Coronary artery (tissue), 2 donors: ENCODE measurements at regions not wholly inside any gene's neighbourhood (a gene's known extent, or its start where the extent isn't known, plus 50 kb on each side); places are given as distances from the start of the nearest gene placed in this dataset.

Source experiments
- DNase-seq: peaks from one replicate; pipeline ENCODE4 v3.0.0-alpha.2; 2017; ENCODE audit warnings: low spot score
- H3K27ac ChIP-seq, 2 donors: fragments of 200-600 bp; sonication (generic); one replicate each; pipeline ENCODE4 v1.5.1; 2016 to 2019
- H3K4me3 ChIP-seq: fragments of 200-600 bp; sonication (generic); 2 replicates; pipeline ENCODE4 v1.5.1; 2016; ENCODE audit warnings: mild to moderate bottlenecking, moderate library complexity
- TF ChIP-seq, protein P1 (sequence below): fragments of 200-600 bp; sonication (generic); IDR thresholded peaks from one replicate; pipeline ENCODE4 v1.5.1; 2019; ENCODE audit warnings: antibody characterized with exemption

DNA sequence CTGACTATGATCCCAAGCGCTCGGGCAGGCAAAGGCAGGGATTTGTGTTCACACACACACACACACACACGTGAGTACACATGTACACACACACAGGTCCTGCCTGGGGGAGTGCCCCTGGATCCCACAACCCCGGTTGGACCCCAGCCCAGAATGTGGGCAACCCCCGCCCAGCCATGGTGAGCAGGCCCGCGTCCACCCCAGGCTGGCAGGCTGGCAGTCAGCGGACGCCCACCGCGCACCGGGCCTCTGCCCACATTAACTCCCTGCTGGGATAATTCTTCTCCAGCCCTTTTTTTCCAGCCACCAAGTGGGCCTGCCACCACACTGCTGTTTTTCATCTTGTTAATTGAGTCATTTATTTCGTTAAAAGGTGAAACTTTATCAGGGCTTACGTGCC, 256.2 kb downstream of the BCL11B start:
- TF ChIP-seq, protein P1, sequence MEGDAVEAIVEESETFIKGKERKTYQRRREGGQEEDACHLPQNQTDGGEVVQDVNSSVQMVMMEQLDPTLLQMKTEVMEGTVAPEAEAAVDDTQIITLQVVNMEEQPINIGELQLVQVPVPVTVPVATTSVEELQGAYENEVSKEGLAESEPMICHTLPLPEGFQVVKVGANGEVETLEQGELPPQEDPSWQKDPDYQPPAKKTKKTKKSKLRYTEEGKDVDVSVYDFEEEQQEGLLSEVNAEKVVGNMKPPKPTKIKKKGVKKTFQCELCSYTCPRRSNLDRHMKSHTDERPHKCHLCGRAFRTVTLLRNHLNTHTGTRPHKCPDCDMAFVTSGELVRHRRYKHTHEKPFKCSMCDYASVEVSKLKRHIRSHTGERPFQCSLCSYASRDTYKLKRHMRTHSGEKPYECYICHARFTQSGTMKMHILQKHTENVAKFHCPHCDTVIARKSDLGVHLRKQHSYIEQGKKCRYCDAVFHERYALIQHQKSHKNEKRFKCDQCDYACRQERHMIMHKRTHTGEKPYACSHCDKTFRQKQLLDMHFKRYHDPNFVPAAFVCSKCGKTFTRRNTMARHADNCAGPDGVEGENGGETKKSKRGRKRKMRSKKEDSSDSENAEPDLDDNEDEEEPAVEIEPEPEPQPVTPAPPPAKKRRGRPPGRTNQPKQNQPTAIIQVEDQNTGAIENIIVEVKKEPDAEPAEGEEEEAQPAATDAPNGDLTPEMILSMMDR, result no peak

DNA sequence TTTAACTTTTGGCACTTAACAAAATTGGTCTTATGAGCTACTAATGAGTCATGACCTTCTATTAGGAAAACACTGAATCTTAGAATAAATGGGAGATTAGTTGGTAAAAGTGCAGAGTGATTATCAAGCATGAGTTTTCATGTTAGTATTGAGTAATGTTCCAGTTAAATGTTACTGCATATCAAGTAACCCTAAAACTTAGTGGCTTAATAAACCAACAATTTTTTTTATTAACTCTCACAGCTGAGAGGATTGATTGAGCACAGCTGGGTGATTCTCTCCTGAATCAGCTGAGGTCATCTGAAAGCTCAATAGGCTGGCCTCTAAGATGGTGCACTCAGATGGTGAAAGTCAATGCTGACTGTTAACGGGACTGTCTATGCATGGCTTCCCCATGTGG, 248.6 kb downstream of the BCL11B start:
- no peak for DNase-seq
- TF ChIP-seq, protein P1, result no peak
- Histone ChIP-seq H3K4me3 (no peak overlapping the region), H3K27ac (no peak overlapping the region)

More for the DNA sequence above, 256.2 kb downstream of the BCL11B start:
- no peak for DNase-seq
- Histone ChIP-seq H3K4me3 (no peak overlapping the region), H3K27ac (no peak overlapping the region)

DNA sequence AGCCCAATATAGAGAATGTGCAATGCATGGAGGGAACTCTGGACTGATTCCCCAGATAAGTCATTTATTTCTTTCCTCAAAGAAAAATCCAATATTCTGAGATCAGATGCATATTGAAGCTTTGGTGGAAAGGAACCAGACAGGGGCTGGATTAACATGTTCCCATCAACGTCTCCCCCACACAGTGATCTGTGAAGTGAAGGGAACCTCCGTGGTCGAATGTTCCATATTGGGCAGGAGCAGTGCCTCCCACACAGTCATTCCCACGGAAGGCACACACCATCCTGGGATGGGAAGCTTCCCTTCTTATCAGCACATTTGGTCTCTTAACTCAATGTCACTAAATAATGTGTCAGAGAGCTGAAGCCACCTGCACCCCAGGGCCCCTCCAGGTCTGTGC, 247.1 kb downstream of the BCL11B start:
- Histone ChIP-seq H3K27ac (no peak overlapping the region), H3K4me3 (no peak overlapping the region)
- DNase-seq, result no peak
- TF ChIP-seq, protein P1, result no peak

DNA sequence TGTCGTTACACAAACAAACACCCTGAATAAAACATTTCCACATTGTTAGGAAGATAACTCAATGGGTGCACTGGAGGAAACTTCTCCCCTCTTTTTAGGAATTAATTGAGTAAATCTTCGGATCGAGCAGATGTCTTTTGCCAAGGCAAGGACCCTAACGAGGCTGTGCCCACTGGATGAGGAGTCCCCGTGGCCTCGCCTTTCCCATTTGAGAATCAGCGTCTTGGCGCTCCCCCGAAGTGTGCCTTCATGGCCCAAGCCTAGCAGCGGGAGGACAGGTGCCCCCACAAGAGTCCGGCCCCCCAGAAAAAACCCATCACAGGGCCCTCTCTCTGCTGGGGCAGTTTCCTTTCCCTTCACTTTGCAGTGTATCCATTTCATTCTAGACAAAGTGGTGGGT, 246.6 kb downstream of the BCL11B start:
- Histone ChIP-seq H3K4me3 (no peak overlapping the region), H3K27ac (no peak overlapping the region)
- TF ChIP-seq, protein P1, result no peak
- DNase-seq, result no peak

DNA sequence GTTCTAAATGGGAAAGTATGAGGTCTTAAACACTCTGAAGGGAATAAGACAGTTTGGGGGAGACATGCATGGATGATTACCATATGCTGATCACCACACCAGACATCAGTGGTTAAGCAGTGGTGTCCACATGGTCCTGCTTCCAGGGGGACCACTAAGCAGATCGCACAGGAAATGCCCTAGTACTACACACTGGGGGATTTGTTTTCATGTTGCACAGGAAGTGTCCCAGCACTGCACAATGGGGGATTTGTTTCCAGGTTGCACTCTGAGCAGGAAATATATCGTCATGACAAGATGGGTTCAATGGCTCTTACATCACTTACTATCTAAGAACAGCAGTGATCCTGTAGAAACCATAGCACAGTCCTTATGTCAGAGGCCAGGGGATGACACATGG, 245.5 kb downstream of the BCL11B start:
- TF ChIP-seq, protein P1, result no peak
- H3K27ac ChIP-seq, result no peak overlapping the region
- no peak for DNase-seq
- no peak overlapping the region for H3K4me3 ChIP-seq

DNA sequence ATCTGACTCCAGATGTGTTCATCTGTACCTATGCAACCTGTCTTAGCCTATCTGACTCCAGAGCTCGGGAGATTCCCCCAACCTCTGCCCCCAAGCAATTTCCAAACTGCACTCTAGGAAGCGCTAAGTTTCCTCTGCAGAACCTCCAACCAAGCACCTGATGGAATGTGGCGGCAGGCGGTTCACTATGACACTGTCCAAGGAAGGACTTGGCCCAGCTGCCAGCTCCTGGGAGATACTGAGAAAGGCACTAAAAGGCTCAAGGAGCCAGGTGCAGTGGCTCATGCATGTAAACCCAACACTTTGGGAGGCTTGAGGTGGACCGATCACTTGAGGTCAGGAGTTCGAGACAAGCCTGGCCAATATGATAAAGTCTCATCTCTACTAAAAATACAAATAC, 244.0 kb downstream of the BCL11B start:
- DNase-seq, result peak; percentile 36
- TF ChIP-seq, protein P1, result no peak
- no peak overlapping the region for H3K4me3 ChIP-seq
- H3K27ac ChIP-seq, result no peak overlapping the region

DNA sequence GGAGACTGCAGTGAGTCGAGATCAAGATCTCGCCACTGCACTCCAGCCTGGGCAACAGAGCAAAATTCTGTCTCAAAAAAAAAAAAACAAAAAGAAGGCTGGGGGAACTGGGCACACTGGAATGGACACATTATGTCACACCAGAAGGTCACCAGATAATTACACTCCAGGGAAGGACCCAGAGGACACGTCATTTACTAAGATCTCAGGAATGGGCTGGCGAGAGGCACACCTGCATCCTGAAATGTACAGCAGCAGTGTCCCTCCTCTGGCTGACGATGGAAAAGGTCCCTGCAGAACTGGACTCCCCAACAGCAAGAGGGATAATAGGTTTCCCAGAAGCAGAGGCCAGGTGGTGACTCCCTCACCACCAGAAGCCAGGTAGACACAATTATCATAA, 243.5 kb downstream of the BCL11B start:
- peak; percentile 40 for DNase-seq
- Histone ChIP-seq H3K4me3 (no peak overlapping the region), H3K27ac (no peak overlapping the region)
- TF ChIP-seq, protein P1, result no peak
